Skin epidermis (tissue), 12 donors: ENCODE measurements at regions not wholly inside any gene's neighbourhood (a gene's known extent, or its start where the extent isn't known, plus 50 kb on each side); places are given as distances from the start of the nearest gene placed in this dataset.

Experiments used
- H3K27ac ChIP-seq, 21 experiments: fragments of 200-600 bp; sonication (generic) in 11 of 21; one replicate each; pipeline ENCODE4 v1.5.0; 2020; ENCODE audit warnings: mild to moderate bottlenecking in 3 of 21, inconsistent platforms in 2 of 21, moderate library complexity in 2 of 21
- H3K4me3 ChIP-seq, 7 experiments: fragments of 200-600 bp; sonication (generic) in 2 of 7; one replicate each; pipeline ENCODE4 v1.5.0; 2020; ENCODE audit warnings: inconsistent platforms in 2 of 7, mild to moderate bottlenecking in 2 of 7, moderate library complexity in 1 of 7

- Histone ChIP-seq H3K27ac (no peak overlapping the region), H3K4me3 (no peak overlapping the region)
Measured at GRCh38 chrX:6803607-6804006, 268.7 kb upstream of the VCX3A start.

GRCh38 chrX:6793000-6793399, 258.1 kb upstream of the VCX3A start:
- Histone ChIP-seq H3K27ac (no peak overlapping the region), H3K4me3 (no peak overlapping the region)

GRCh38 chrX:6783912-6784311, 249.0 kb upstream of the VCX3A start:
- no peak overlapping the region for H3K4me3 ChIP-seq
- H3K27ac ChIP-seq, result no peak overlapping the region

GRCh38 chrX:6782831-6783230, 247.9 kb upstream of the VCX3A start:
- no peak overlapping the region for H3K27ac ChIP-seq
- H3K4me3 ChIP-seq, result no peak overlapping the region

- Histone ChIP-seq H3K27ac (no peak overlapping the region), H3K4me3 (no peak overlapping the region)
Measured at GRCh38 chrX:6778544-6779503, 243.9 kb upstream of the VCX3A start.

GRCh38 chrX:6777238-6778002, 242.5 kb upstream of the VCX3A start:
- Histone ChIP-seq H3K27ac (no peak overlapping the region), H3K4me3 (no peak overlapping the region)

- no peak overlapping the region for H3K4me3 ChIP-seq
Measured at GRCh38 chrX:6770936-6771335, 236.0 kb upstream of the VCX3A start.

GRCh38 chrX:6768881-6769280, 234.0 kb upstream of the VCX3A start:
- no peak overlapping the region for H3K4me3 ChIP-seq
- H3K27ac ChIP-seq, result no peak overlapping the region

More at GRCh38 chrX:6770936-6771335, 236.0 kb upstream of the VCX3A start:
- no peak overlapping the region for H3K27ac ChIP-seq

GRCh38 chrX:6761251-6761650, 226.3 kb upstream of the VCX3A start:
- no peak overlapping the region for H3K4me3 ChIP-seq
- no peak overlapping the region for H3K27ac ChIP-seq

- Histone ChIP-seq H3K4me3 (no peak overlapping the region), H3K27ac (no peak overlapping the region)
Measured at GRCh38 chrX:6759655-6760375, 224.9 kb upstream of the VCX3A start.

- no peak overlapping the region for H3K4me3 ChIP-seq
Measured at GRCh38 chrX:6758234-6758633, 223.3 kb upstream of the VCX3A start.

GRCh38 chrX:6757631-6758030, 222.7 kb upstream of the VCX3A start:
- Histone ChIP-seq H3K27ac (no peak overlapping the region), H3K4me3 (no peak overlapping the region)

More at GRCh38 chrX:6758234-6758633, 223.3 kb upstream of the VCX3A start:
- H3K27ac ChIP-seq, result no peak overlapping the region

GRCh38 chrX:6748595-6748994, 213.7 kb upstream of the VCX3A start:
- no peak overlapping the region for H3K4me3 ChIP-seq
- H3K27ac ChIP-seq, result no peak overlapping the region

GRCh38 chrX:6738518-6739470, 203.9 kb upstream of the VCX3A start:
- H3K4me3 ChIP-seq, result no peak overlapping the region
- H3K27ac ChIP-seq, result no peak overlapping the region

- H3K27ac ChIP-seq, result no peak overlapping the region
- no peak overlapping the region for H3K4me3 ChIP-seq
Measured at GRCh38 chrX:6734844-6735634, 200.1 kb upstream of the VCX3A start.

GRCh38 chrX:6732101-6732500, 197.2 kb upstream of the VCX3A start:
- Histone ChIP-seq H3K27ac (no peak overlapping the region), H3K4me3 (no peak overlapping the region)

- no peak overlapping the region for H3K27ac ChIP-seq
- no peak overlapping the region for H3K4me3 ChIP-seq
Measured at GRCh38 chrX:6729626-6730025, 194.7 kb upstream of the VCX3A start.

GRCh38 chrX:6718766-6719165, 183.8 kb upstream of the VCX3A start:
- no peak overlapping the region for H3K27ac ChIP-seq
- H3K4me3 ChIP-seq, result no peak overlapping the region
